Mesodermal cell (in vitro differentiated cells): ENCODE measurements at regions not wholly inside any gene's neighbourhood (a gene's known extent, or its start where the extent isn't known, plus 50 kb on each side); places are given as distances from the start of the nearest gene placed in this dataset.
"Not testable (repeated sequence)": the region's sequence is repeated elsewhere in the genome, so short reads cannot be mapped to it uniquely, and the experiment has no call there.

Source experiments
- H3K27ac ChIP-seq: 2 replicates; pipeline ENCODE4 v1.7.0; 2013; ENCODE audit warnings: mild to moderate bottlenecking, low read depth, low read length, moderate library complexity; ENCODE audit not compliant: severe bottlenecking
- H3K36me3 ChIP-seq: 2 replicates; pipeline ENCODE4 v1.7.1; 2013; ENCODE audit warnings: mild to moderate bottlenecking, low read length, moderate library complexity; ENCODE audit not compliant: control insufficient read depth, insufficient read depth
- H3K4me1 ChIP-seq: one replicate; pipeline ENCODE4 v1.7.1; 2013; ENCODE audit warnings: mild to moderate bottlenecking, low read length; ENCODE audit not compliant: insufficient read depth, control insufficient read depth, poor library complexity, severe bottlenecking
- H3K4me3 ChIP-seq: 2 replicates; pipeline ENCODE4 v1.7.0; 2013; ENCODE audit warnings: low read length, control low read depth, mild to moderate bottlenecking; ENCODE audit not compliant: insufficient read depth, poor library complexity, severe bottlenecking; ENCODE audit errors: extremely low read depth
- H3K9me3 ChIP-seq: 2 replicates; pipeline ENCODE4 v1.7.1; 2013; ENCODE audit warnings: mild to moderate bottlenecking, low read length, moderate library complexity; ENCODE audit not compliant: control insufficient read depth
- WGBS, 2 experiments: methylation state at CpG; one replicate each; pipeline ENCODE4 v1.1.5; 2013; ENCODE audit warnings: missing lambda C conversion rate in 2 of 2; ENCODE audit not compliant: insufficient coverage in 2 of 2; 5-methylcytosine and 5-hydroxymethylcytosine counted together

- no peak overlapping the region for H3K27ac ChIP-seq
- H3K4me1 ChIP-seq, result no peaks in the 10 kb centered on the region
- peaks cover 15% of the 10 kb centered on the region for H3K9me3 ChIP-seq
- H3K4me3 ChIP-seq, result no peak overlapping the region
- H3K36me3 ChIP-seq, result no peaks in the 10 kb centered on the region
- 89 to 93% methylated on average over 4 of the region's 7 CpGs for WGBS, 2 experiments
Observed at GRCh38 chr18:75698861-75699260, 271.4 kb upstream of the SMIM21 start.

GRCh38 chr18:75697493-75697892 is 270.0 kb upstream of the SMIM21 start:
- peaks cover 1% of the 10 kb centered on the region for H3K9me3 ChIP-seq
- WGBS, 2 experiments, result 44 to 50% methylated on average over 1 of the region's 4 CpGs
- H3K4me1 ChIP-seq, result no peaks in the 10 kb centered on the region
- H3K27ac ChIP-seq, result no peak overlapping the region
- no peak overlapping the region for H3K4me3 ChIP-seq
- no peaks in the 10 kb centered on the region for H3K36me3 ChIP-seq

GRCh38 chr18:75696391-75696790 is 268.9 kb upstream of the SMIM21 start:
- no CpG with 5 or more reads among the region's 5 CpGs for WGBS, 2 experiments
- Histone ChIP-seq H3K4me3 (no peak overlapping the region), H3K36me3 (no peaks in the 10 kb centered on the region), H3K9me3 (no peaks in the 10 kb centered on the region), H3K4me1 (no peaks in the 10 kb centered on the region), H3K27ac (no peak overlapping the region)

- H3K36me3 ChIP-seq, result no peaks in the 10 kb centered on the region
- H3K4me1 ChIP-seq, result no peaks in the 10 kb centered on the region
- WGBS, 2 experiments, result 84 to 90% methylated on average over 2 to 5 of the region's 5 CpGs
- no peak overlapping the region for H3K27ac ChIP-seq
- no peaks in the 10 kb centered on the region for H3K9me3 ChIP-seq
- H3K4me3 ChIP-seq, result no peak overlapping the region
Observed at GRCh38 chr18:75694292-75694691, 266.8 kb upstream of the SMIM21 start.

GRCh38 chr18:75691483-75691882 is 264.0 kb upstream of the SMIM21 start:
- Histone ChIP-seq H3K36me3 (no peaks in the 10 kb centered on the region), H3K9me3 (no peaks in the 10 kb centered on the region), H3K4me1 (no peaks in the 10 kb centered on the region), H3K27ac (no peak overlapping the region), H3K4me3 (no peak overlapping the region)
- 82 to 87% methylated on average over 4 to 5 of the region's 8 CpGs for WGBS, 2 experiments

GRCh38 chr18:75690283-75690682 is 262.8 kb upstream of the SMIM21 start:
- not testable (repeated sequence) for H3K36me3 ChIP-seq, H3K4me3 ChIP-seq, H3K4me1 ChIP-seq, H3K9me3 ChIP-seq, H3K27ac ChIP-seq
- WGBS, 2 experiments, result 83% methylated on average over 1 of the region's 3 CpGs

- Histone ChIP-seq H3K4me1 (no peaks in the 10 kb centered on the region), H3K36me3 (no peaks in the 10 kb centered on the region), H3K9me3 (no peaks in the 10 kb centered on the region), H3K4me3 (no peak overlapping the region), H3K27ac (no peak overlapping the region)
- WGBS, 2 experiments, result 80 to 100% methylated on average over 1 to 2 of the region's 2 CpGs
Observed at GRCh38 chr18:75687626-75688025, 260.1 kb upstream of the SMIM21 start.

- 90 to 99% methylated on average over 5 to 8 of the region's 8 CpGs for WGBS, 2 experiments
Observed at GRCh38 chr18:75683426-75683825, 255.9 kb upstream of the SMIM21 start.

GRCh38 chr18:75681538-75682115 is 254.1 kb upstream of the SMIM21 start:
- no peak overlapping the region for H3K27ac ChIP-seq
- no peaks in the 10 kb centered on the region for H3K36me3 ChIP-seq
- no peaks in the 10 kb centered on the region for H3K9me3 ChIP-seq
- H3K4me1 ChIP-seq, result no peaks in the 10 kb centered on the region
- H3K4me3 ChIP-seq, result no peak overlapping the region
- WGBS, 2 experiments, result 92 to 95% methylated on average over 2 to 4 of the region's 7 CpGs

More at GRCh38 chr18:75683426-75683825, 255.9 kb upstream of the SMIM21 start:
- H3K4me1 ChIP-seq, result no peaks in the 10 kb centered on the region
- no peak overlapping the region for H3K4me3 ChIP-seq
- H3K9me3 ChIP-seq, result no peaks in the 10 kb centered on the region
- no peaks in the 10 kb centered on the region for H3K36me3 ChIP-seq
- H3K27ac ChIP-seq, result no peak overlapping the region

GRCh38 chr18:75679331-75679730 is 251.8 kb upstream of the SMIM21 start:
- WGBS, 2 experiments, result 95 to 96% methylated on average over 11 to 13 of the region's 13 CpGs
- H3K27ac ChIP-seq, result no peak overlapping the region
- H3K4me3 ChIP-seq, result no peak overlapping the region

GRCh38 chr18:75678627-75679026 is 251.1 kb upstream of the SMIM21 start:
- Histone ChIP-seq H3K4me1 (no peaks in the 10 kb centered on the region), H3K4me3 (no peak overlapping the region), H3K9me3 (no peaks in the 10 kb centered on the region), H3K36me3 (no peaks in the 10 kb centered on the region), H3K27ac (no peak overlapping the region)
- 88 to 93% methylated on average over 2 of the region's 7 CpGs for WGBS, 2 experiments

More at GRCh38 chr18:75679331-75679730, 251.8 kb upstream of the SMIM21 start:
- H3K36me3 ChIP-seq, result no peaks in the 10 kb centered on the region
- no peaks in the 10 kb centered on the region for H3K9me3 ChIP-seq
- no peaks in the 10 kb centered on the region for H3K4me1 ChIP-seq
